ENCODE measurements at regions not wholly inside any gene's neighbourhood (a gene's known extent, or its start where the extent isn't known, plus 50 kb on each side); places are given as distances from the start of the nearest gene placed in this dataset.
A peak's percentile ranks its signal among the peaks of the same experiment; 100 is the strongest.
"Not testable (repeated sequence)": the region's sequence is repeated elsewhere in the genome, so short reads cannot be mapped to it uniquely, and the experiment has no call there.

DNA sequence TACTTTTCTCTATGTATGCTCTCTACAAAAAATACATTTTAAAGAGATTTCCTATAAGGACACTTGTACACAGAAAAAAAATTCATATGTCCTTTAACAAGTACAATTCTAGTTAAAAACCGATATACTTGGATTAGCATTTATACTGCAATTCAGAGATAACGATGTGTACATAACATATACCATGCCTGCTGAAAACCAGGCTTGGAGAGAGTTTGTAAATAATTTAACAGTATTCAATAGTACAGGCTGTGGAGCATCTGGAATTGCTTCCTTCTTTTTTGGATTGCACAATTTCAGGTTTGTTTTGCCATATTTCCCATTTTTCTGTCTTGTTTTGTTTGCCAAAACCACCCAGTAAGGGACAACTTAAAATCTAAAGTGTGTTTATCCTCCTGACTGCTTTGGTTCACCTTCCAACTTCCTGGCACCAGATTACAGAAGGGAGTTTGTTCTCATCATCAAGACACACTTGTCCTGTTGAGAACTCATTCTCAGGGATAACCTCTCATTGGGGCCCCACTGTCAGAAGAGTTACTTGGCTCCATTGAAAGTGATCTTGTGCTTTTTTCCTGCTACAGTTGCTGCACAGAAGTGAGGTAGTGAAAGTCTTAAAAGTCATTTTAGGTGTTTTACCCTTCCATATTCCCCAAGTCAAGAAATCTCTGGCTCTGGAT lies 1526.7 kb downstream of the KHDRBS2 start:
- not testable (repeated sequence) for H3K27ac ChIP-seq (ENCODE audit: low read depth, low read length); H3K9me3 ChIP-seq (ENCODE audit: control insufficient read depth, insufficient read depth, low read length); H3K4me1 ChIP-seq (ENCODE audit: control insufficient read depth, insufficient read depth, low read length); H3K36me3 ChIP-seq (ENCODE audit: control insufficient read depth, insufficient read depth, low read length); DNase-seq (ENCODE audit: low read depth in 4 of 6, low spot score in 6 of 6); H3K4me3 ChIP-seq (ENCODE audit: low read depth, low read length); H3K27me3 ChIP-seq (ENCODE audit: control insufficient read depth, insufficient read depth, low read length)
- no CpG with 5 or more reads among the region's 2 CpGs for WGBS (ENCODE audit: insufficient coverage)

DNA sequence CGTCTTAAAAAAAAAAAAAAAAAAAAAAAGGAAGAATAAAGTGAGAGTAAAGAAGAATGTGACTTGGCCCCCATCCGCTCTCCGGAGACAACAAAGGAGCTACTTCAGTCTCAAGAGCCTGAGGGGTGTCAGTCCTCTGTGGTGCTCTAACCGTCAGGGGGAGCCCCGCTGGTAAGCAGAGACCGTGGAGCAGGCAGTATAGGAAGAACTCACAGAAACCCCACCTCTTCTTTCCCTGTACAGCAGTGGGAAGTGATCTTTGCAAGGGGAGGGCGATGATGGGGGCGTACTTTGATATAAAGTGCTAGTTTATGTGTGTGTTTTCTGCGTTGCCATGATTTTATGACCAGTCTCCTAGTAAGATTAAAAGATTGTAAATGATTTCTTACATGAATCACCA lies 1527.3 kb downstream of the KHDRBS2 start:
- DNase-seq (ENCODE audit: low read depth in 4 of 6, low spot score in 6 of 6); H3K36me3 ChIP-seq (ENCODE audit: control insufficient read depth, insufficient read depth, low read length); H3K27ac ChIP-seq (ENCODE audit: low read depth, low read length); H3K4me1 ChIP-seq (ENCODE audit: control insufficient read depth, insufficient read depth, low read length); H3K27me3 ChIP-seq (ENCODE audit: control insufficient read depth, insufficient read depth, low read length); H3K4me3 ChIP-seq (ENCODE audit: low read depth, low read length); H3K9me3 ChIP-seq (ENCODE audit: control insufficient read depth, insufficient read depth, low read length): not testable (repeated sequence)
- WGBS (ENCODE audit: insufficient coverage) = 83% methylated on average over 1 of the region's 9 CpGs

DNA sequence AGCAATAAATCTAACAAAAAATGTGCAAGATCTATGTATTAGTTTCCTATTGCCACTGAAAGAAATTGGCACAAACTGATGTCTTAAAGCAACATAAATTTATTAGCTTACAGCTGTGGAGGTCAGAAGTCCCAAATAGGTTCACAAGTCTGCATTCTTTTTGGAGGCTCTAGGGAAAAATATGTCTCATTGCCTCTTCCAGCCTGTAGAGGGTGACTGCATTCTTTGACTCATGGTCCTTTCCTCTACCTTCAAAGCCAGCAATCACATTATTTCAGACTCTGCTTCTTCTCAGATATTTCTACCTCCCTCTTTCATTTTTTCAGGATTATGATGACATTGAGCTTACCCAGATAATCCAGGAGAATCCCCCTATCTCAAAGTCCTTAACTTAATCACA lies 1531.1 kb downstream of the KHDRBS2 start:
- Histone ChIP-seq H3K36me3 (ENCODE audit: control insufficient read depth, insufficient read depth, low read length) (no peaks in the 10 kb centered on the region), H3K27ac (ENCODE audit: low read depth, low read length) (no peak overlapping the region), H3K27me3 (ENCODE audit: control insufficient read depth, insufficient read depth, low read length) (no peaks in the 10 kb centered on the region), H3K9me3 (ENCODE audit: control insufficient read depth, insufficient read depth, low read length) (peaks cover 2% of the 10 kb centered on the region), H3K4me1 (ENCODE audit: control insufficient read depth, insufficient read depth, low read length) (no peaks in the 10 kb centered on the region), H3K4me3 (ENCODE audit: low read depth, low read length) (no peak overlapping the region)
- DNase-seq (ENCODE audit: low read depth in 4 of 6, low spot score in 6 of 6) = no peak

DNA sequence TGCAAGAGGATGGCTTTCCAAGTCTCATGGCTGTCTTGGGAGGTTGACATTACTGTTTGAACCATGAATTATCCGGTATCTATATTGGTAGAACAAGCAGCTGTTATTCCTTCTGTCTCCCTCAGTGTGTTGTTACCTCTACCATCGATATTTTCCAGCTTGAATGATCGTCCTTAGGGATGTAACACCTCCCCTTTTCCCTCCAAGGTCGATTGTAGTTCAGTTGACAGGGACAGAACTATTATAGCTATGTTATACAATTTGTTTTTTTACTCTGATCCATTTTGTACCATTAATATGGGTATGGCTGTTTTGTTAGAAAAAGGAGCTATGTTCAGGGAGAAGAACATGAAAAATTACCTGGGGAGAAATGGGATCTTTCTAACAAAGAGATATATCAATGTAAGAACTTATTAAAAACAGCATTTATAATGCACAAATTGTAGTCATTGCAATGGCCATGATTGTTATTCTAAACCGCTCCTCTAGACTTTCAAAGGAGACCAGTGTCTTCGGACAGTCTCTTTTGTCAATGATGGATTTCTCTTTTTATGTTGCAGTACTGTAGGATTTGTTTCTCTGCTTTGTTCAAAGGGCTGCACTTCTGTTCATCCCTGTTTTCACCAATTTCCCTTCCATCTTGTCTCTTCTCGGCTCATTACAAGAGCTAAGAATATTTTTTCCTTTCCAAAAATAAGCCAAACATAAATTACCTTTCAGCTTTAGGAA lies 1535.5 kb downstream of the KHDRBS2 start:
- H3K27me3 ChIP-seq (ENCODE audit: control insufficient read depth, insufficient read depth, low read length); H3K36me3 ChIP-seq (ENCODE audit: control insufficient read depth, insufficient read depth, low read length); H3K4me3 ChIP-seq (ENCODE audit: low read depth, low read length); H3K4me1 ChIP-seq (ENCODE audit: control insufficient read depth, insufficient read depth, low read length); H3K27ac ChIP-seq (ENCODE audit: low read depth, low read length); H3K9me3 ChIP-seq (ENCODE audit: control insufficient read depth, insufficient read depth, low read length): not testable (repeated sequence)
- no CpG with 5 or more reads among the region's 7 CpGs for WGBS (ENCODE audit: insufficient coverage)
- DNase-seq (ENCODE audit: low read depth in 4 of 6, low spot score in 6 of 6) = peak in 1 of 6 donors; percentile 13

DNA sequence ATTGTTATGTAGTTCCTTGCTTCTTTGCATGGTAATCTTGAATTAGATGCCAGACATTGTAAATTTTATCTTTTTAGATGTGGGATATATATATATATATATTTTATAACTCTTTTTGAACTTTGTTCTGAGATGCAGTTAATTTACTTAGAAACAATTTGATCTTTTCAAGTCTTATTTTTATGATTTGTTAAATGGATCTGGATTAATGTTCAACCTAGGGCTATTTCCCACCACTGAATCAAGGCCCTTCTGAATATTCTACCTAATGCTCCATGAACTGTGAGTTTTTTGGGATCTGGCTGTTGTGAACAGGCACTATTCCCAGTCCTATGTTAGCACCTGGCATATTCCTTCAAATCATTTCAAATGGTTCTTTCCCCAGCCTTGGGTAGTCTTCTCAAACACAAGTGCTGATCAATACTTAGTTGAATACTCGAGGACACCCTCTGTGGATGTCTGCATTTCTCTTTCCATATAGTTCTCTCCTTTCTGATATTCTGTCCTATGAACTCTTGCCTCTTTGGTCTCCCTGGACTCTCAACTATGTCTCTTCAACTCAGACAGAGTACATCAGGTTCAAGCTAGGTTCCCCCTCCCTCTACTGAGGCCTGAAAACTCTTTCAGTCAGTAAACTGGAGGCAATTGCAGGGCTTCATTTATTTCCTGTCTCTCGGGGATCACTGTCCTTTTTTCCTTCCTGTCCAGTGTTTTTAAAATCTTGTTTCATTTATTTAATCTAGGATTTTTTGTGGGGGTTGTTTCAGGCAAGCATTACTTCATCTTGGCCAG lies 1538.1 kb downstream of the KHDRBS2 start:
- not testable (repeated sequence) for H3K4me3 ChIP-seq (ENCODE audit: low read depth, low read length); H3K9me3 ChIP-seq (ENCODE audit: control insufficient read depth, insufficient read depth, low read length); DNase-seq (ENCODE audit: low read depth in 4 of 6, low spot score in 6 of 6); H3K27ac ChIP-seq (ENCODE audit: low read depth, low read length); H3K4me1 ChIP-seq (ENCODE audit: control insufficient read depth, insufficient read depth, low read length); H3K36me3 ChIP-seq (ENCODE audit: control insufficient read depth, insufficient read depth, low read length); H3K27me3 ChIP-seq (ENCODE audit: control insufficient read depth, insufficient read depth, low read length)
- WGBS (ENCODE audit: insufficient coverage) = 75% methylated on average over 1 of the region's 2 CpGs

DNA sequence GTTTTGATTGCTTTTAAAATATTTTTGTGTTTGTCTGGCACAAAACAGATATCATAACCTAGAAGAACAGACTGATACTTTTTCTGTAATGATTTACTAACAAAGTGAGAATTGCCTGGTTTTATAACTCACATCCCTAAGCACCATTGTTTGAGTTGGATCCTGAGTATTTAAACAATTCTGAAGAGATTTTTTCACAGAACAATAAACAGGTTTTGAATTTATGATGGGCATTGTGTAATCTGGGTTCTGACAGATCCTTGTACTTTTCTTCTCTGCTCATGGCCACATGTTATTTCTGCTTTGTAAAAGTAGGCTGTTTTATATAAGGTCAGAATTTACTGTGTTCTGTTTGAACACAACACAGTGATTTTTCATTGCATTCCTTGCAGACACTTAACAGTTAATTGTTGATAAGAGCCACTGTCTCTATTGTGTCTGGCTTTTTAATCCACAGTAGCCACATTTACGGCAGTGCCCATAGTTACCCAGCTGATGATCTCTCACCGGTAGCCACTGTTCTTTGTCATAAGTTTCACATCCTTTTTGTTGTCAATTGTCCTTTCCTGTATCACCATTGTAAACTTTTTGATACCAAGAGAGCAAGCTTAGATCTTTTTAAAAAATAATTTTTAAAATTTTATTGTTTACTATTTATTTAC lies 1548.1 kb downstream of the KHDRBS2 start:
- H3K27ac ChIP-seq (ENCODE audit: low read depth, low read length); H3K4me1 ChIP-seq (ENCODE audit: control insufficient read depth, insufficient read depth, low read length); H3K27me3 ChIP-seq (ENCODE audit: control insufficient read depth, insufficient read depth, low read length); H3K4me3 ChIP-seq (ENCODE audit: low read depth, low read length); DNase-seq (ENCODE audit: low read depth in 4 of 6, low spot score in 6 of 6); H3K36me3 ChIP-seq (ENCODE audit: control insufficient read depth, insufficient read depth, low read length); H3K9me3 ChIP-seq (ENCODE audit: control insufficient read depth, insufficient read depth, low read length): not testable (repeated sequence)
- WGBS (ENCODE audit: insufficient coverage) = 17% methylated on average over 1 of the region's 2 CpGs

DNA sequence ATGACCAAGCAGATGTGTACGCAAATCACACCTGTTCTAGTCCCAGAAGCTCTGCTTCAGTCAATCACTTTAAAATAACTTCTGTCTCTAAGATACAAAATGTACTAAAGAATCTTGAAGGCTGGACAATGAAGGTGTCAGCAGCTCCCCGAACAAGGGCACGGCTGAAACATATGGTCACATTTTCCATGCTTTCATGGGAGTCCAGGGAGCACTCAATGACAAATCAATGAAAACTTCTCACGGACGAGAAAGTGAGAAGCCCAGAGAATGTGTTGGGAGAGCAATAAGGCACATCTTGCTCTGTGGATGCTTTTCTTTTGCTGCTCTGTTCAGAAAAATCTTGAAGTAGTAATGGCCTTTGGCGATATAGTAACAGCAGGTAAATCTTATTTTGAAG lies 1548.7 kb downstream of the KHDRBS2 start:
- H3K4me3 ChIP-seq (ENCODE audit: low read depth, low read length) = not testable (repeated sequence)
- 20% methylated on average over 2 of the region's 6 CpGs for WGBS (ENCODE audit: insufficient coverage)

DNA sequence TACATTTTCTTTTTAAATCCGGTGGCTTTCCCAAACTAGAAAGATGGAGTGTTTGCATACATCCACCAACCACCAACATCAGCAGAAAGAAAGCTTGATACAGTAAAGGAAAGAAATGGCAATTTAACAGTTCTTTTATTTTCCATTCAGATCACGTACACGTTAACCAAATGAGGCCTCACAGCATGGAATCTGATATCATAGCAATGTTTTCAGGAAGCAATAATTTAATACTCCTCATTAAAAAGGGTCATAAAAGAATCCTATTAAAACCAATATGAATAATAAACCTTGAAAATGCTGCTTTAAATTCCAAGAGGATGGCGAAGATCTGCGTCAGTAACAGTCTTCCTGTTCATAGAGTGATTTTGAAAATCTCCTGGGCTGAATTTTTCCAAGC lies 1562.1 kb downstream of the KHDRBS2 start:
- no CpG with 5 or more reads among the region's 5 CpGs for WGBS (ENCODE audit: insufficient coverage)
- peak in 4 of 6 donors; percentile 24 to 93 (median 40) for DNase-seq (ENCODE audit: low read depth in 4 of 6, low spot score in 6 of 6)
- H3K9me3 ChIP-seq (ENCODE audit: control insufficient read depth, insufficient read depth, low read length); H3K36me3 ChIP-seq (ENCODE audit: control insufficient read depth, insufficient read depth, low read length); H3K4me3 ChIP-seq (ENCODE audit: low read depth, low read length); H3K4me1 ChIP-seq (ENCODE audit: control insufficient read depth, insufficient read depth, low read length); H3K27ac ChIP-seq (ENCODE audit: low read depth, low read length); H3K27me3 ChIP-seq (ENCODE audit: control insufficient read depth, insufficient read depth, low read length): not testable (repeated sequence)

More for the DNA sequence above, 1548.7 kb downstream of the KHDRBS2 start:
- not testable (repeated sequence) for H3K36me3 ChIP-seq (ENCODE audit: control insufficient read depth, insufficient read depth, low read length); H3K4me1 ChIP-seq (ENCODE audit: control insufficient read depth, insufficient read depth, low read length); H3K27me3 ChIP-seq (ENCODE audit: control insufficient read depth, insufficient read depth, low read length); H3K9me3 ChIP-seq (ENCODE audit: control insufficient read depth, insufficient read depth, low read length); H3K27ac ChIP-seq (ENCODE audit: low read depth, low read length)
- DNase-seq (ENCODE audit: low read depth in 4 of 6, low spot score in 6 of 6) = peak in 1 of 6 donors; percentile 50

DNA sequence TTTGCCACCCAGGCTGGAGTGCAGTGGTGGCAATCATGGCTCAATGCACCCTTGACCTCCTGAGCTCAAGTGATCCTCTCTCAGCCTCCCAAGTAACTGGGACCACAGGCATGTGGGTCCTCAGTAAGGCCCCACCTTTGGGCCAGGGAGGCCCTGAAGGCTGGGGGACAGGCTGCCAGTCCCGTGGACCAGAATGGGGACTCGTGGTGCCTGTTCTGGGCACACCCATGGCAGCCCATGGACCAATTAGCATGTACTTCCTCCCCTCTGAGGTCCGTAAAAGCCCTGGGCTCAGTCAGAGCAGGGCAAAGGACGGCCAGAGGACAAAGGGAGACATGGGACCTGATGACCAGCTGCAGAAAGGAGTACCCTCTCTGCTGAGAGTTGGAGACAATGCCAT lies 1590.8 kb downstream of the KHDRBS2 start:
- DNase-seq (ENCODE audit: low read depth in 4 of 6, low spot score in 6 of 6) = no peak
- Histone ChIP-seq H3K36me3 (ENCODE audit: control insufficient read depth, insufficient read depth, low read length) (no peaks in the 10 kb centered on the region), H3K9me3 (ENCODE audit: control insufficient read depth, insufficient read depth, low read length) (no peaks in the 10 kb centered on the region), H3K27ac (ENCODE audit: low read depth, low read length) (no peak overlapping the region), H3K4me1 (ENCODE audit: control insufficient read depth, insufficient read depth, low read length) (no peaks in the 10 kb centered on the region), H3K4me3 (ENCODE audit: low read depth, low read length) (no peak overlapping the region), H3K27me3 (ENCODE audit: control insufficient read depth, insufficient read depth, low read length) (no peaks in the 10 kb centered on the region)
- WGBS (ENCODE audit: insufficient coverage) = 75% methylated on average over 4 of the region's 4 CpGs

Measured in spinal cord (tissue), 9 donors.